ENCODE measurements at regions not wholly inside any gene's neighbourhood (a gene's known extent, or its start where the extent isn't known, plus 50 kb on each side); places are given as distances from the start of the nearest gene placed in this dataset.
"Not testable (repeated sequence)": the region's sequence is repeated elsewhere in the genome, so short reads cannot be mapped to it uniquely, and the experiment has no call there.

GRCh38 chr3:157905885-157906284 lies 200.3 kb downstream of the SHOX2 start:
- DNase-seq (no peak), FAIRE-seq (no peak), ATAC-seq (no peak)
- TF ChIP-seq CTCF (IDR thresholded peaks at IDR 0.05): no peak
- 63 to 74% methylated on average over 1 of the region's 1 CpG for WGBS, 2 donors
- H3K4me1 ChIP-seq: no peaks in the 10 kb centered on the region
- H3K27me3 ChIP-seq: no peaks in the 10 kb centered on the region
- no peak overlapping the region for H3K4me3 ChIP-seq
- H3K9me3 ChIP-seq: peaks cover 0 to 5% (median 0%) of the 10 kb centered on the region in 4 donors
- H3K27ac ChIP-seq: no peak overlapping the region
- no peaks in the 10 kb centered on the region for H3K36me3 ChIP-seq
- intact Hi-C loops (cut with DNase I): no loop called here

GRCh38 chr3:157902680-157903079 lies 203.5 kb downstream of the SHOX2 start:
- H3K4me1 ChIP-seq; H3K9me3 ChIP-seq; ATAC-seq; intact Hi-C loops (cut with DNase I); DNase-seq; H3K36me3 ChIP-seq; H3K27me3 ChIP-seq; H3K4me3 ChIP-seq; H3K27ac ChIP-seq: not testable (repeated sequence)
- peak; percentile 47 for FAIRE-seq
- WGBS, 2 donors: 67 to 83% methylated on average over 4 of the region's 4 CpGs

GRCh38 chr3:157888040-157888439 lies 218.2 kb downstream of the SHOX2 start:
- Histone ChIP-seq H3K36me3 (no peaks in the 10 kb centered on the region), H3K27me3 (no peaks in the 10 kb centered on the region), H3K4me1 (no peaks in the 10 kb centered on the region), H3K9me3 (no peaks in the 10 kb centered on the region), H3K27ac (no peak overlapping the region), H3K4me3 (no peak overlapping the region)
- WGBS, 2 donors: 45 to 76% methylated on average over 1 of the region's 1 CpG
- no peak for TF ChIP-seq CTCF (IDR thresholded peaks at IDR 0.05)
- no peak for FAIRE-seq
- no peak for DNase-seq
- intact Hi-C loops (cut with DNase I): no loop called here
- no peak for ATAC-seq

- Histone ChIP-seq H3K9me3 (no peaks in the 10 kb centered on the region), H3K27me3 (no peaks in the 10 kb centered on the region), H3K27ac (no peak overlapping the region), H3K36me3 (no peaks in the 10 kb centered on the region), H3K4me1 (no peaks in the 10 kb centered on the region), H3K4me3 (no peak overlapping the region)
- 68 to 81% methylated on average over 2 of the region's 2 CpGs for WGBS, 2 donors
- FAIRE-seq (no peak), ATAC-seq (no peak), DNase-seq (no peak)
- TF ChIP-seq CTCF (IDR thresholded peaks at IDR 0.05): no peak
- intact Hi-C loops (cut with DNase I): no loop called here
Measured at GRCh38 chr3:157876556-157876955, 229.7 kb downstream of the SHOX2 start.

GRCh38 chr3:157872902-157873301 lies 233.3 kb downstream of the SHOX2 start:
- WGBS, 2 donors: 51 to 63% methylated on average over 1 of the region's 1 CpG
- no peak overlapping the region for H3K27ac ChIP-seq
- no peaks in the 10 kb centered on the region for H3K9me3 ChIP-seq
- TF ChIP-seq CTCF (IDR thresholded peaks at IDR 0.05): no peak
- DNase-seq: no peak
- ATAC-seq: no peak
- no peaks in the 10 kb centered on the region for H3K36me3 ChIP-seq
- FAIRE-seq: no peak
- intact Hi-C loops (cut with DNase I): no loop called here
- no peaks in the 10 kb centered on the region for H3K27me3 ChIP-seq
- H3K4me1 ChIP-seq: no peaks in the 10 kb centered on the region
- no peak overlapping the region for H3K4me3 ChIP-seq

Measured in pancreas (tissue), 10 donors.